ENCODE measurements at regions not wholly inside any gene's neighbourhood (a gene's known extent, or its start where the extent isn't known, plus 50 kb on each side); places are given as distances from the start of the nearest gene placed in this dataset.
"Not testable (repeated sequence)": the region's sequence is repeated elsewhere in the genome, so short reads cannot be mapped to it uniquely, and the experiment has no call there.

DNA sequence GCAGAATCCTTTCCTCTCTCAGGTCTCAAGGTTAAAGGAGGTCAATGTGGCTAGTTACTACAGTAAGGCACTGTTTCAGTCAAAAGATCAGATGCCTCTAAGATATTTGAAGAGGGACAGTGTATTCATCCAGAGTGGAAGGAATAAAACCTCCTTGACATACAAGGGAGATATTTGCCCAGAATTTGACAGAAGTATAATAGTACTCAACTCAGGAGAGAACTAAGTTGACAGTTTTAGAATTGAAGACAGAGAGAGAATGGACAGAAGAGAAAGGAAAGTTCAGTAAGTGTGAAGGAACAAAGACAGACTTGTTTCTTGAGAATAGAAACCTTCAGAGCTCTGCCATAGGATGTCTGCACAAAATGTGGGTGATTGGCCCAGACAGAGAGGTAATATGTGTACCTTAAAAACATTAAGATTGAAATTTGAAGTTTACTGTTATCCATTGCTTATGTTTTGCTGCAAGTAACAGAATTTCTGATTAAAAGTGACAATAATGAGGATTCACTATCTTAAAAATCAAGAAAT lies 507.1 kb downstream of the IGSF11 start:
- Histone ChIP-seq H3K36me3 (ENCODE audit: control insufficient read depth, insufficient read depth, low read length) (no peaks in the 10 kb centered on the region), H3K9ac (no peak overlapping the region), H3K27ac (no peak overlapping the region), H3K9me3 (ENCODE audit: control insufficient read depth, low read length) (no peaks in the 10 kb centered on the region), H3K4me3 (ENCODE audit: low read depth, low read length) (no peak overlapping the region), H3K79me2 (no peaks in the 10 kb centered on the region), H2AFZ (no peak overlapping the region), H3K4me1 (no peaks in the 10 kb centered on the region), H3K27me3 (ENCODE audit: control insufficient read depth, insufficient read depth, low read length) (no peaks in the 10 kb centered on the region), H3K4me2 (ENCODE audit: low read length) (no peak overlapping the region)
- TF ChIP-seq CTCF (IDR thresholded peaks at IDR 0.05) = no peak

GRCh38 chr3:118529554-118529953 lies 505.1 kb downstream of the IGSF11 start:
- Histone ChIP-seq H3K27me3 (ENCODE audit: control insufficient read depth, insufficient read depth, low read length) (no peaks in the 10 kb centered on the region), H3K4me2 (ENCODE audit: low read length) (no peak overlapping the region), H2AFZ (no peak overlapping the region), H3K4me3 (ENCODE audit: low read depth, low read length) (no peak overlapping the region), H3K9ac (no peak overlapping the region), H3K9me3 (ENCODE audit: control insufficient read depth, low read length) (no peaks in the 10 kb centered on the region), H3K79me2 (no peaks in the 10 kb centered on the region), H3K36me3 (ENCODE audit: control insufficient read depth, insufficient read depth, low read length) (no peaks in the 10 kb centered on the region), H3K4me1 (no peaks in the 10 kb centered on the region), H3K27ac (no peak overlapping the region)
- no peak for TF ChIP-seq CTCF (IDR thresholded peaks at IDR 0.05)

DNA sequence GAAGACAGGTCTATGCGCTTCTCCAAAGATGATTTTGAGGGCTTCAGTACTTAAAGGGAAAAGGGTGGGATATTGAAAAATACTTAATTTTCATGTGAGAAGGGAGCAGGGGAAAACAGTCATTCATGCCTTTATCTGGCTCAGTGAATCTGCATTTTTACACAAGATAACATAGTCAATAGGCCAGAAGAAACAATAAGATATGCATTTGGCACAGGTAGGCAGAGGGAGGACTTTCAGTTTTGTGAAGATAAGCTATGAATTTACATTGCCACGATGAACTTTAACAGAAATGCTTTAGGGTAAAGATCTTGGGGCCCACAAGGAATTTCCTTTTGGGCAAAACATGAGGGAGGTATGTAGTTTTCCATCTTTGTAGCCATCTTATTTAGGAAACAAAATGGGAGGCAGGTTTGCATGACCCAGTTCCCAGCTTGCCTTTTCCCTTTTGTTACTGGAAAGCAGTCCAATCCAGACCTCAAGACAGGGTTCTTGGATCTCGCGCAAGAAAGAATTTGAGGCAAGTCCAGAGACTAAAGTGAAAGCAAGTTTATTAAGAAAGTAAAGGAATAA lies 504.2 kb downstream of the IGSF11 start:
- H3K27ac ChIP-seq = no peak overlapping the region
- H3K9me3 ChIP-seq (ENCODE audit: control insufficient read depth, low read length) = no peaks in the 10 kb centered on the region
- no peak overlapping the region for H2AFZ ChIP-seq
- H3K9ac ChIP-seq = no peak overlapping the region
- no peaks in the 10 kb centered on the region for H3K4me1 ChIP-seq
- no peak for TF ChIP-seq CTCF (IDR thresholded peaks at IDR 0.05)
- H3K4me3 ChIP-seq (ENCODE audit: low read depth, low read length) = no peak overlapping the region
- H3K79me2 ChIP-seq = no peaks in the 10 kb centered on the region
- no peak overlapping the region for H3K4me2 ChIP-seq (ENCODE audit: low read length)
- H3K36me3 ChIP-seq (ENCODE audit: control insufficient read depth, insufficient read depth, low read length) = no peaks in the 10 kb centered on the region
- H3K27me3 ChIP-seq (ENCODE audit: control insufficient read depth, insufficient read depth, low read length) = no peaks in the 10 kb centered on the region

GRCh38 chr3:118530927-118531356 lies 503.7 kb downstream of the IGSF11 start:
- not testable (repeated sequence) for H3K9me3 ChIP-seq (ENCODE audit: control insufficient read depth, low read length); H3K27me3 ChIP-seq (ENCODE audit: control insufficient read depth, insufficient read depth, low read length); H3K9ac ChIP-seq; H3K27ac ChIP-seq; H3K4me2 ChIP-seq (ENCODE audit: low read length); H3K79me2 ChIP-seq; H3K4me1 ChIP-seq; H3K36me3 ChIP-seq (ENCODE audit: control insufficient read depth, insufficient read depth, low read length); H3K4me3 ChIP-seq (ENCODE audit: low read depth, low read length); H2AFZ ChIP-seq

DNA sequence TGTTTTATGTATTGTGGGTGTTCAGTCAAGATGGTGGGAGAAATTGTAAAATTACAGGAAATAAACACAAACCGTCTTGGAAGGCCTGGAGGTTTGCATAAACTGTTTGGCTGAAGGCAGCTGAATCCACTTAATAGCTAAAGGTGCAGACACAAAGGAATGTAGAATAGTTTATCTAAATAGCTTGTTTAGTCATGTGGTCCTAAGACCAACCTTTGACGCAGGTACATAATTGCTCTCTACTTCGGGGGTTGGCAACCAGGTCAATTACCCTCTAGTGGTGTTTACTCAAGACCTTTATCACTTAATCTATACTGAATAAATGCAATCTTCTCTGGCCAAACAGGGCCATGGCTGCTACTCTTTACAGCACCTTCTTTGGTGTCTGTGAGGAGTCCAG lies 502.8 kb downstream of the IGSF11 start:
- no peak for TF ChIP-seq CTCF (IDR thresholded peaks at IDR 0.05)
- H3K36me3 ChIP-seq (ENCODE audit: control insufficient read depth, insufficient read depth, low read length) = no peaks in the 10 kb centered on the region
- no peak overlapping the region for H3K4me2 ChIP-seq (ENCODE audit: low read length)
- no peaks in the 10 kb centered on the region for H3K4me1 ChIP-seq
- H3K9me3 ChIP-seq (ENCODE audit: control insufficient read depth, low read length) = no peaks in the 10 kb centered on the region
- no peak overlapping the region for H3K9ac ChIP-seq
- H3K27ac ChIP-seq = no peak overlapping the region
- no peaks in the 10 kb centered on the region for H3K79me2 ChIP-seq
- H2AFZ ChIP-seq = no peak overlapping the region
- no peak overlapping the region for H3K4me3 ChIP-seq (ENCODE audit: low read depth, low read length)
- H3K27me3 ChIP-seq (ENCODE audit: control insufficient read depth, insufficient read depth, low read length) = no peaks in the 10 kb centered on the region

Data from parathyroid adenoma (tissue), 2 donors.